ENCODE measurements at regions not wholly inside any gene's neighbourhood (a gene's known extent, or its start where the extent isn't known, plus 50 kb on each side); places are given as distances from the start of the nearest gene placed in this dataset. TPM values are rescaled to one million over a fixed set of nuclear protein-coding genes. Genes with fewer than 3 reads are reported as not detected.
"Not testable (repeated sequence)": the region's sequence is repeated elsewhere in the genome, so short reads cannot be mapped to it uniquely, and the experiment has no call there.

DNA sequence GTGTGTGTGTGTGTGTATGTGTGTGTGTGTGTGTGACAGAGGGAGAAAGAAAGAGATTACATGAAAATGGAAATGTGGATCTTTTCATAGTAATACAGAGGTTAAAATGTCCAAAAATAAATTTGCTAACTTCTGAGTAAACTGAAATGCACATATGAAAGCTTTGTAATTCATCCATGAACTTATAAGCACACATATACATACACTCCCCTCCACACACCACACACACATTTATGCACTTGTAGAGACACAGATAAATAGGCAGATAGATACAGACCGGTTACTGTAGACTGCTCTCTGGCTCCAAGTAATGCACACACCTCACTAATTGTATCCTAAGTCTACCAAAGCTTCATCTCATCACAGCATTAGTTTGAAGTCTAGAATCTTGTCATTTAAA is 50.5 kb upstream of the PTPN20 start:
- H3K4me3 ChIP-seq; H3K27me3 ChIP-seq; H3K9me3 ChIP-seq; DNase-seq; H3K27ac ChIP-seq; H3K4me1 ChIP-seq; H3K36me3 ChIP-seq; intact Hi-C loops (cut with DNase I; ENCODE audit: low total_unique reads): not testable (repeated sequence)

Small RNA genes in the stretch of these regions (small RNA-seq; reads per million reads assigned to genes)
- not detected for gene RNA5SP311
